LNCAP (cell line): ENCODE measurements at regions not wholly inside any gene's neighbourhood (a gene's known extent, or its start where the extent isn't known, plus 50 kb on each side); places are given as distances from the start of the nearest gene placed in this dataset.

Source experiments
- CTCF ChIP-seq: fragments of 450-650 bp; IDR thresholded peaks from 2 replicates; pipeline ENCODE4 v1.5.1; 2017; ENCODE audit warnings: mild to moderate bottlenecking

- TF ChIP-seq CTCF = no peak
Measured at GRCh38 chrX:79035421-79035820, 90.2 kb downstream of the P2RY10 start.

GRCh38 chrX:79036157-79036880 lies 91.1 kb downstream of the P2RY10 start:
- no peak for TF ChIP-seq CTCF

GRCh38 chrX:79065696-79066095 lies 78.8 kb upstream of the GPR174 start:
- no peak for TF ChIP-seq CTCF

GRCh38 chrX:79078114-79078513 lies 66.4 kb upstream of the GPR174 start:
- TF ChIP-seq CTCF = no peak

- no peak for TF ChIP-seq CTCF
Measured at GRCh38 chrX:79079477-79079876, 65.0 kb upstream of the GPR174 start.

GRCh38 chrX:79080141-79080540 lies 64.3 kb upstream of the GPR174 start:
- no peak for TF ChIP-seq CTCF

- TF ChIP-seq CTCF = peak; percentile 44; the same call in 1 of the 2 replicates
Measured at GRCh38 chrX:79081895-79082512, 62.5 kb upstream of the GPR174 start.
